ENCODE measurements at regions not wholly inside any gene's neighbourhood (a gene's known extent, or its start where the extent isn't known, plus 50 kb on each side); places are given as distances from the start of the nearest gene placed in this dataset.

GRCh38 chr18:47720741-47721140 lies 209.7 kb downstream of the SMAD2 start:
- DNase-seq (ENCODE audit: low read depth), result no peak
- TF ChIP-seq CTCF (IDR thresholded peaks at IDR 0.05; ENCODE audit: insufficient read depth, low read depth, low read length), result no peak
- H3K4me3 ChIP-seq (ENCODE audit: low read depth, low read length), result no peak overlapping the region

GRCh38 chr18:47719096-47719780 lies 211.2 kb downstream of the SMAD2 start:
- no peak for TF ChIP-seq CTCF (IDR thresholded peaks at IDR 0.05; ENCODE audit: insufficient read depth, low read depth, low read length)
- no peak for DNase-seq (ENCODE audit: low read depth)
- no peak overlapping the region for H3K4me3 ChIP-seq (ENCODE audit: low read depth, low read length)

GRCh38 chr18:47718646-47719045 lies 211.8 kb downstream of the SMAD2 start:
- TF ChIP-seq CTCF (IDR thresholded peaks at IDR 0.05; ENCODE audit: insufficient read depth, low read depth, low read length), result no peak
- DNase-seq (ENCODE audit: low read depth), result no peak
- no peak overlapping the region for H3K4me3 ChIP-seq (ENCODE audit: low read depth, low read length)

- TF ChIP-seq CTCF (IDR thresholded peaks at IDR 0.05; ENCODE audit: insufficient read depth, low read depth, low read length), result no peak
- H3K4me3 ChIP-seq (ENCODE audit: low read depth, low read length), result no peak overlapping the region
- DNase-seq (ENCODE audit: low read depth), result no peak
These were observed 213.2 kb downstream of the SMAD2 start for GRCh38 chr18:47717257-47717656.

GRCh38 chr18:47716632-47717185 lies 213.8 kb downstream of the SMAD2 start:
- no peak for DNase-seq (ENCODE audit: low read depth)
- TF ChIP-seq CTCF (IDR thresholded peaks at IDR 0.05; ENCODE audit: insufficient read depth, low read depth, low read length), result no peak
- H3K4me3 ChIP-seq (ENCODE audit: low read depth, low read length), result no peak overlapping the region

- H3K4me3 ChIP-seq (ENCODE audit: low read depth, low read length), result no peak overlapping the region
- no peak for DNase-seq (ENCODE audit: low read depth)
- TF ChIP-seq CTCF (IDR thresholded peaks at IDR 0.05; ENCODE audit: insufficient read depth, low read depth, low read length), result no peak
These were observed 220.0 kb downstream of the SMAD2 start for GRCh38 chr18:47710451-47710850.

- no peak overlapping the region for H3K4me3 ChIP-seq (ENCODE audit: low read depth, low read length)
- DNase-seq (ENCODE audit: low read depth), result no peak
- no peak for TF ChIP-seq CTCF (IDR thresholded peaks at IDR 0.05; ENCODE audit: insufficient read depth, low read depth, low read length)
These were observed 220.9 kb downstream of the SMAD2 start for GRCh38 chr18:47709556-47709955.
